ENCODE measurements at regions not wholly inside any gene's neighbourhood (a gene's known extent, or its start where the extent isn't known, plus 50 kb on each side); places are given as distances from the start of the nearest gene placed in this dataset.

DNA sequence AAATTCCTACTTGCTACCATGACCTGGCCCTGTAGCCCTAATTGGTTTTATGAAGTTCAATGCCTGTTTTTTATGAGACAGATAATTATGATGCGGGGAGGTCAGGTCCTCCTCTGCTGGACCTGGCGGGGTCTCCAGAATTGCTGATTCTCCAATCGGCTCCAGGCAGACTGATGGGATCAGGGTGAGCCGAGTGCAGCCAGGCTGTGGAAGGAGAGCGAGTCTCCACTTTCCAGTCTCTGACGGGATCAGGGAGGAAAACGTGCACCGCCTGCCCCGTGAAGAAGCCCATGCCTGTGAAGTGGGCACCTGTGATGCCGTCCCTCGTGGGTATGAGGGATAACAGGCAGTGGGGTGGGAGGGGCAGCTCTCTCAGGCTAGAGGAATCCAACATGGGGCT is 71.5 kb upstream of the HSPA9 start:
- TF ChIP-seq, protein P1, sequence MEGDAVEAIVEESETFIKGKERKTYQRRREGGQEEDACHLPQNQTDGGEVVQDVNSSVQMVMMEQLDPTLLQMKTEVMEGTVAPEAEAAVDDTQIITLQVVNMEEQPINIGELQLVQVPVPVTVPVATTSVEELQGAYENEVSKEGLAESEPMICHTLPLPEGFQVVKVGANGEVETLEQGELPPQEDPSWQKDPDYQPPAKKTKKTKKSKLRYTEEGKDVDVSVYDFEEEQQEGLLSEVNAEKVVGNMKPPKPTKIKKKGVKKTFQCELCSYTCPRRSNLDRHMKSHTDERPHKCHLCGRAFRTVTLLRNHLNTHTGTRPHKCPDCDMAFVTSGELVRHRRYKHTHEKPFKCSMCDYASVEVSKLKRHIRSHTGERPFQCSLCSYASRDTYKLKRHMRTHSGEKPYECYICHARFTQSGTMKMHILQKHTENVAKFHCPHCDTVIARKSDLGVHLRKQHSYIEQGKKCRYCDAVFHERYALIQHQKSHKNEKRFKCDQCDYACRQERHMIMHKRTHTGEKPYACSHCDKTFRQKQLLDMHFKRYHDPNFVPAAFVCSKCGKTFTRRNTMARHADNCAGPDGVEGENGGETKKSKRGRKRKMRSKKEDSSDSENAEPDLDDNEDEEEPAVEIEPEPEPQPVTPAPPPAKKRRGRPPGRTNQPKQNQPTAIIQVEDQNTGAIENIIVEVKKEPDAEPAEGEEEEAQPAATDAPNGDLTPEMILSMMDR (conservative IDR thresholded peaks at IDR 0.05) = no peak
- no peak for TF ChIP-seq EZH2 (IDR thresholded peaks at IDR 0.05; ENCODE audit: low read depth)

All from PC-9 (cell line).